CD14-positive monocyte (primary cell): ENCODE measurements at regions not wholly inside any gene's neighbourhood (a gene's known extent, or its start where the extent isn't known, plus 50 kb on each side); places are given as distances from the start of the nearest gene placed in this dataset.

Experiments used
- DNase-seq, 3 donors: peaks; one replicate each; pipeline ENCODE4 v3.0.0-alpha.2; 2011 to 2022
- H2AFZ ChIP-seq: 2 replicates; pipeline ENCODE4 v1.6.0; 2012; ENCODE audit warnings: mild to moderate bottlenecking, low read depth, low read length, inconsistent platforms; ENCODE audit not compliant: insufficient read depth, poor library complexity, severe bottlenecking
- H3K27ac ChIP-seq, 2 donors: 1 replicate in 1 of 2; 2 replicates in 1 of 2; pipeline ENCODE4 v1.5.1; 2012 to 2013; ENCODE audit warnings: low read length in 2 of 2, control low read depth in 1 of 2, inconsistent platforms in 1 of 2, low read depth in 1 of 2, mild to moderate bottlenecking in 1 of 2
- H3K27me3 ChIP-seq, 2 donors: one replicate each; pipeline versions ENCODE4 v1.6.0 to v1.6.1; 2011 to 2013; ENCODE audit warnings: low read length in 2 of 2; ENCODE audit not compliant: control insufficient read depth in 2 of 2, insufficient read depth in 2 of 2
- H3K36me3 ChIP-seq, 2 donors: replicated peaks in 1 of 2; 1 replicate in 1 of 2; 2 replicates in 1 of 2; pipeline versions ENCODE4 v1.5.1 to v1.6.1; 2012 to 2013; ENCODE audit warnings: low read length in 2 of 2, control low read depth in 1 of 2, inconsistent platforms in 1 of 2, mild to moderate bottlenecking in 1 of 2; ENCODE audit not compliant: insufficient read depth in 2 of 2, control insufficient read depth in 1 of 2
- H3K4me1 ChIP-seq, 2 donors: 1 replicate in 1 of 2; 2 replicates in 1 of 2; pipeline versions ENCODE4 v1.5.1 to v1.6.1; 2012 to 2013; ENCODE audit warnings: low read length in 2 of 2, control low read depth in 1 of 2, inconsistent platforms in 1 of 2, mild to moderate bottlenecking in 1 of 2, moderate library complexity in 1 of 2; ENCODE audit not compliant: insufficient read depth in 2 of 2, control insufficient read depth in 1 of 2
- H3K4me2 ChIP-seq: replicated peaks from 2 replicates; pipeline ENCODE3; 2012; ENCODE audit warnings: low read length, moderate library complexity, mild to moderate bottlenecking; ENCODE audit not compliant: poor library complexity, severe bottlenecking; ENCODE audit errors: extremely low read depth
- H3K4me3 ChIP-seq, 3 experiments: fragments of 200-600 bp in 1 of 3; sonication (generic) in 1 of 3; replicated peaks in 1 of 3; 1 replicate in 2 of 3; 2 replicates in 1 of 3; pipeline ENCODE4 v1.5.1; 2011 to 2013; ENCODE audit warnings: low read length in 3 of 3, mild to moderate bottlenecking in 3 of 3, control low read depth in 2 of 3, low read depth in 2 of 3, inconsistent platforms in 1 of 3, moderate library complexity in 1 of 3
- H3K79me2 ChIP-seq: 2 replicates; pipeline ENCODE4 v1.6.0; 2012; ENCODE audit warnings: mild to moderate bottlenecking, control low read depth, inconsistent platforms, low read length, moderate library complexity; ENCODE audit not compliant: insufficient read depth
- H3K9ac ChIP-seq: 2 replicates; pipeline ENCODE4 v1.6.0; 2017; ENCODE audit warnings: low read length, mild to moderate bottlenecking; ENCODE audit not compliant: insufficient read depth, poor library complexity, severe bottlenecking
- H3K9me3 ChIP-seq, 2 donors: replicated peaks in 1 of 2; 1 replicate in 1 of 2; 2 replicates in 1 of 2; pipeline versions ENCODE4 v1.5.1 to v1.6.1; 2012 to 2013; ENCODE audit warnings: low read length in 2 of 2, control low read depth in 1 of 2; ENCODE audit not compliant: control insufficient read depth in 1 of 2, insufficient read depth in 1 of 2
- H4K20me1 ChIP-seq: 2 replicates; pipeline ENCODE4 v1.6.0; 2012; ENCODE audit warnings: mild to moderate bottlenecking, low read length, control low read depth, moderate library complexity; ENCODE audit not compliant: insufficient read depth
- H3K27ac Mint-ChIP-seq, 7 donors: one replicate each; pipeline ENCODE4 v1.8.0; 2020; ENCODE audit warnings: mild to moderate bottlenecking in 7 of 7, mixed read lengths in 7 of 7, moderate library complexity in 6 of 7, inconsistent platforms in 2 of 7
- H3K27me3 Mint-ChIP-seq, 3 donors: one replicate each; pipeline ENCODE4 v1.8.0; 2021 to 2022; ENCODE audit warnings: low read depth in 3 of 3, mild to moderate bottlenecking in 3 of 3, mixed read lengths in 3 of 3, moderate library complexity in 3 of 3, inconsistent platforms in 1 of 3
- H3K36me3 Mint-ChIP-seq, 2 donors: one replicate each; pipeline ENCODE4 v1.8.0; 2020; ENCODE audit warnings: mixed read lengths in 2 of 2, inconsistent platforms in 1 of 2, mild to moderate bottlenecking in 1 of 2
- H3K4me1 Mint-ChIP-seq: one replicate; pipeline ENCODE4 v1.8.0; 2020; ENCODE audit warnings: mild to moderate bottlenecking, mixed read lengths
- H3K4me3 Mint-ChIP-seq, 2 donors: one replicate each; pipeline ENCODE4 v1.8.0; 2020; ENCODE audit warnings: mild to moderate bottlenecking in 2 of 2, mixed read lengths in 2 of 2, moderate library complexity in 1 of 2
- H3K9me3 Mint-ChIP-seq, 7 donors: one replicate each; pipeline ENCODE4 v1.8.0; 2020 to 2022; ENCODE audit warnings: mixed read lengths in 7 of 7, mild to moderate bottlenecking in 6 of 7, moderate library complexity in 6 of 7, inconsistent platforms in 2 of 7
- WGBS: methylation state at CpG from one replicate; pipeline ENCODE4 v1.1.5; 2013; ENCODE audit warnings: missing lambda C conversion rate; ENCODE audit not compliant: insufficient coverage; 5-methylcytosine and 5-hydroxymethylcytosine counted together
- intact Hi-C, 2 donors: fragments of 100-400 bp; cut with micrococcal nuclease; formaldehyde crosslinking; loops; one replicate each; pipeline versions ENCODE4 v1.15.0 to v1.15.1; 2023
- TF ChIP-seq, protein P1 (sequence below): fragments of 200-600 bp; IDR thresholded peaks from one replicate; pipeline ENCODE4 v1.8.0; 2022; ENCODE audit warnings: antibody characterized with exemption, mild to moderate bottlenecking

DNA sequence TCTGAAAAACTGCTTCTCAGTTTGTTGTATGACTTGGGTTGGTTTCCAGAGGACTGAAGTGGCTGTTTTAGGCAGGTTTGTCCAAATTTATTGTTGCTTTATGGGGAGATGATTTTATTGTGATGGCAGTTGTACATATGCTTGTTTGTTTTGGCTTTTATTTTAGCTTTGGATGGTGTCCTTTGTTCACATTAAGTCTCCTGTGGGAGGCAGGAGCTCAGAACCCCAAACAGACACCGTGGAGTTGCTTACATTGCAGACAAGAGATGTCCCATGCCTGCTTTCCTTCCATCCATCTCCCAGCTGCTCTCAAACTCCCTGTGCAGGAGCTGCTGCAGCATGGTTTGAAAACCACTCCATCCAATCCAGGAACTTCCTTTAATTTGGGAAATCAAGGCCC, 414.7 kb downstream of the LPIN1 start:
- Histone ChIP-seq H3K4me2 (no peak overlapping the region), H3K4me1 (no peaks in the 10 kb centered on the region), H4K20me1 (no peaks in the 10 kb centered on the region), H2AFZ (no peak overlapping the region), H3K27me3 (no peaks in the 10 kb centered on the region), H3K4me3 (no peak overlapping the region), H3K36me3 (no peaks in the 10 kb centered on the region), H3K27ac (no peak overlapping the region), H3K79me2 (no peaks in the 10 kb centered on the region), H3K9ac (no peak overlapping the region), H3K9me3 (no peaks in the 10 kb centered on the region)
- TF ChIP-seq, protein P1, sequence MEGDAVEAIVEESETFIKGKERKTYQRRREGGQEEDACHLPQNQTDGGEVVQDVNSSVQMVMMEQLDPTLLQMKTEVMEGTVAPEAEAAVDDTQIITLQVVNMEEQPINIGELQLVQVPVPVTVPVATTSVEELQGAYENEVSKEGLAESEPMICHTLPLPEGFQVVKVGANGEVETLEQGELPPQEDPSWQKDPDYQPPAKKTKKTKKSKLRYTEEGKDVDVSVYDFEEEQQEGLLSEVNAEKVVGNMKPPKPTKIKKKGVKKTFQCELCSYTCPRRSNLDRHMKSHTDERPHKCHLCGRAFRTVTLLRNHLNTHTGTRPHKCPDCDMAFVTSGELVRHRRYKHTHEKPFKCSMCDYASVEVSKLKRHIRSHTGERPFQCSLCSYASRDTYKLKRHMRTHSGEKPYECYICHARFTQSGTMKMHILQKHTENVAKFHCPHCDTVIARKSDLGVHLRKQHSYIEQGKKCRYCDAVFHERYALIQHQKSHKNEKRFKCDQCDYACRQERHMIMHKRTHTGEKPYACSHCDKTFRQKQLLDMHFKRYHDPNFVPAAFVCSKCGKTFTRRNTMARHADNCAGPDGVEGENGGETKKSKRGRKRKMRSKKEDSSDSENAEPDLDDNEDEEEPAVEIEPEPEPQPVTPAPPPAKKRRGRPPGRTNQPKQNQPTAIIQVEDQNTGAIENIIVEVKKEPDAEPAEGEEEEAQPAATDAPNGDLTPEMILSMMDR = no peak
- Mint-ChIP-seq H3K27ac (no peak overlapping the region), H3K4me3 (no peak overlapping the region), H3K27me3 (peaks cover 2 to 4% (median 3%) of the 10 kb centered on the region in 3 donors), H3K9me3 (peaks cover 0 to 3% (median 0%) of the 10 kb centered on the region in 7 donors), H3K4me1 (peaks cover 1% of the 10 kb centered on the region), H3K36me3 (no peaks in the 10 kb centered on the region)
- WGBS = 80% methylated on average over 1 of the region's 1 CpG
- no peak for DNase-seq
- intact Hi-C loops = loop anchor here in 1 of 2 donors (10.0 kb wide), 1 partner anchor 534 kb away; no protein-coding TSS in a partner anchor

- intact Hi-C loops = loop anchor here in 1 of 2 donors (10.0 kb wide), 1 partner anchor 532 kb away; no protein-coding TSS in a partner anchor
- Histone ChIP-seq H3K27ac (no peak overlapping the region), H3K4me3 (no peak overlapping the region), H2AFZ (no peak overlapping the region), H3K36me3 (no peaks in the 10 kb centered on the region), H3K9ac (no peak overlapping the region), H3K4me2 (no peak overlapping the region), H3K9me3 (no peaks in the 10 kb centered on the region), H3K79me2 (no peaks in the 10 kb centered on the region), H4K20me1 (no peaks in the 10 kb centered on the region), H3K27me3 (no peaks in the 10 kb centered on the region), H3K4me1 (no peaks in the 10 kb centered on the region)
- H3K27ac Mint-ChIP-seq = no peak overlapping the region
- no peaks in the 10 kb centered on the region for H3K36me3 Mint-ChIP-seq
- no peak overlapping the region for H3K4me3 Mint-ChIP-seq
- TF ChIP-seq, protein P1 = no peak
- H3K4me1 Mint-ChIP-seq = no peaks in the 10 kb centered on the region
- H3K27me3 Mint-ChIP-seq = peaks cover 2 to 4% (median 3%) of the 10 kb centered on the region in 3 donors
- H3K9me3 Mint-ChIP-seq = peaks cover 0 to 3% (median 0%) of the 10 kb centered on the region in 7 donors
- WGBS = 97% methylated on average over 4 of the region's 12 CpGs
- DNase-seq = no peak
These were observed 416.1 kb downstream of the LPIN1 start for GRCh38 chr2:12162269-12163247.
